IgD-negative memory B cell (primary cell): ENCODE measurements at regions not wholly inside any gene's neighbourhood (a gene's known extent, or its start where the extent isn't known, plus 50 kb on each side); places are given as distances from the start of the nearest gene placed in this dataset.
"Not testable (repeated sequence)": the region's sequence is repeated elsewhere in the genome, so short reads cannot be mapped to it uniquely, and the experiment has no call there.

ENCODE experiments used
- H3K27ac Mint-ChIP-seq, 3 donors: one replicate each; pipeline ENCODE4 v1.8.0; 2020 to 2022; ENCODE audit warnings: mild to moderate bottlenecking in 3 of 3, mixed read lengths in 3 of 3, moderate library complexity in 1 of 3
- H3K27me3 Mint-ChIP-seq: one replicate; pipeline ENCODE4 v1.8.0; 2021; ENCODE audit warnings: mixed read lengths
- H3K36me3 Mint-ChIP-seq: one replicate; pipeline ENCODE4 v1.8.0; 2020; ENCODE audit warnings: mild to moderate bottlenecking, mixed read lengths
- H3K4me1 Mint-ChIP-seq, 3 donors: one replicate each; pipeline ENCODE4 v1.8.0; 2020 to 2022; ENCODE audit warnings: mixed read lengths in 3 of 3, mild to moderate bottlenecking in 1 of 3
- H3K4me3 Mint-ChIP-seq, 4 donors: one replicate each; pipeline ENCODE4 v1.8.0; 2020 to 2022; ENCODE audit warnings: mild to moderate bottlenecking in 4 of 4, mixed read lengths in 4 of 4, moderate library complexity in 3 of 4
- H3K9me3 Mint-ChIP-seq, 3 donors: one replicate each; pipeline ENCODE4 v1.8.0; 2020 to 2021; ENCODE audit warnings: mixed read lengths in 3 of 3, mild to moderate bottlenecking in 1 of 3

DNA sequence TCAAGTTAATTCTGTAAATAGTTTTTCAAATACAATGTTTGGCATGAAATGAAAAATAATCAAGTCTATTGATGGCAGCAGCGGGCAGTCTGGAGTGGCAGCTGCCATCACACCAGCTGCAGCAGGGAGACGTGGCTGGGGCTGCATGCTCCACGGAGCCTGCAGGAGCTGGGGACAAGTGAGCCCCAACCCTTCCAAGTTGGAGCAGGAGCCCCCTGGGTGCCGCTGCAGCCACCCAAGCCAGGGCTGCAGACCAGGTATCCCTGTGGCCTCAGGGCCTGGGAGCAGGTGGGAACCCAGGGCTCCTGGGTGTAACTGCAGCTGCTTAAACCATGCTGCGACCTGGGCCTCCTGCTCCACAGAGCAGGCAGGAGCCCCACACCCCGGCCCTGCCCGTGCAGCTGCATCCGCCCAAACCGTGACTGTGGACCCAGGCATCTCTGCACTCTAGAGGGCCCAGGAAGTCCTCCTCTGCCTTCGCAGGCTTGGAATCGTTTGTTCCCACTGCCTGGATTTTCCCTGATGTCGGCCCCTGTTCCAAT lies 257.4 kb downstream of the PLOD2 start:
- Mint-ChIP-seq H3K27me3 (no peaks in the 10 kb centered on the region), H3K4me1 (peaks cover 0 to under 1% (median 0%) of the 10 kb centered on the region in 3 donors), H3K4me3 (no peak overlapping the region), H3K27ac (no peak overlapping the region), H3K36me3 (no peaks in the 10 kb centered on the region), H3K9me3 (peaks cover 0 to 2% (median 0%) of the 10 kb centered on the region in 3 donors)

DNA sequence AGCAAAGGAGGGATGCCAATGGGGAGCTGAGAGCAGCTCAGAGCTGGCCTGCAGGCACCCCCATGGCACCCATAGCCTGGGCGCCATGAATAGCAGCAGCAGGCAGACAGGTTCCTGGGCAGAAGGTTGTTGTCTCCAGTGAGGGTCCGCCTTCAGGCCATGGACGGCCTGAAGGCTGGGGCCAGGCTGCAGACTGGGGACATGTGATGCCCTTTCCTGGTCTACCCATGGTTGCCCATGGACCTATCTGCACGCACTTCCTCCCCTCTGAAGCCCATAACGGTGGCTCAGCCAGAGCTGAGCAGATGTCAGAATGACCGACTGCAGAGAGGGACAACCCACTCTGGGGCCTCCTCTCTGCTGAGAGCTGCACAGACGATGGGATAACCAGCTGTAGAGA lies 256.8 kb downstream of the PLOD2 start:
- Mint-ChIP-seq H3K4me1 (no peaks in the 10 kb centered on the region), H3K9me3 (peaks cover 0 to 2% (median 0%) of the 10 kb centered on the region in 3 donors), H3K27ac (no peak overlapping the region), H3K4me3 (no peak overlapping the region), H3K36me3 (no peaks in the 10 kb centered on the region), H3K27me3 (no peaks in the 10 kb centered on the region)

GRCh38 chr3:145906301-145906700 lies 254.7 kb downstream of the PLOD2 start:
- Mint-ChIP-seq H3K36me3 (no peaks in the 10 kb centered on the region), H3K27me3 (no peaks in the 10 kb centered on the region), H3K4me3 (no peak overlapping the region), H3K9me3 (peaks cover 0 to 2% (median 0%) of the 10 kb centered on the region in 3 donors), H3K4me1 (no peaks in the 10 kb centered on the region), H3K27ac (no peak overlapping the region)

DNA sequence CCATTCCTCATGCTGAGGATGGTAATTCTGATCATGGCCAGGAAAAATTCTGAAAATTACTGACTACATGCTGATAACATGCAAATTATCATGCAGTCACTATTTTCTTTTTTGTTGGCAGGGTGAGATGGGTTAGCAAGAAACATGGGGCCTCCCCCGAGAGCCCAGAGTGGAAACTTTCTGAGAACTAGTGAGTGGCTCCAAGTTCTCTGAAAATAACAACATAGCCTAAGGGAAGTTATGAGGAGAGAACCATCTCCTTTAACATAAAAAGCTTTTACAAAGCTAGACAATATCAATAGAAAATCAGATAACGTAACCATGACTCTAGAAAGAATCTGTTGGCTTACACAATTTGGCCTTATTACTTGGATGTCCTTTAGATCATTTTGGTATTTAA lies 254.2 kb downstream of the PLOD2 start:
- H3K27ac Mint-ChIP-seq, result no peak overlapping the region
- H3K27me3 Mint-ChIP-seq, result no peaks in the 10 kb centered on the region

GRCh38 chr3:145911016-145911415 lies 250.0 kb downstream of the PLOD2 start:
- H3K27me3 Mint-ChIP-seq, result no peaks in the 10 kb centered on the region
- H3K9me3 Mint-ChIP-seq, result no peaks in the 10 kb centered on the region
- H3K4me1 Mint-ChIP-seq, result no peaks in the 10 kb centered on the region
- H3K27ac Mint-ChIP-seq, result no peak overlapping the region
- no peak overlapping the region for H3K4me3 Mint-ChIP-seq
- no peaks in the 10 kb centered on the region for H3K36me3 Mint-ChIP-seq

More for the DNA sequence above, 254.2 kb downstream of the PLOD2 start:
- Mint-ChIP-seq H3K4me1 (no peaks in the 10 kb centered on the region), H3K4me3 (no peak overlapping the region), H3K9me3 (peaks cover 0 to 2% (median 0%) of the 10 kb centered on the region in 3 donors), H3K36me3 (no peaks in the 10 kb centered on the region)

- no peaks in the 10 kb centered on the region for H3K27me3 Mint-ChIP-seq
- no peak overlapping the region for H3K4me3 Mint-ChIP-seq
- peaks cover 0 to 4% (median 0%) of the 10 kb centered on the region in 3 donors for H3K9me3 Mint-ChIP-seq
- H3K4me1 Mint-ChIP-seq, result no peaks in the 10 kb centered on the region
- H3K36me3 Mint-ChIP-seq, result no peaks in the 10 kb centered on the region
- H3K27ac Mint-ChIP-seq, result no peak overlapping the region
Observed at GRCh38 chr3:145915787-145916186, 245.2 kb downstream of the PLOD2 start.

- H3K27me3 Mint-ChIP-seq, H3K9me3 Mint-ChIP-seq, H3K4me1 Mint-ChIP-seq: not testable (repeated sequence)
Observed at GRCh38 chr3:145927736-145928135, 233.2 kb downstream of the PLOD2 start.

DNA sequence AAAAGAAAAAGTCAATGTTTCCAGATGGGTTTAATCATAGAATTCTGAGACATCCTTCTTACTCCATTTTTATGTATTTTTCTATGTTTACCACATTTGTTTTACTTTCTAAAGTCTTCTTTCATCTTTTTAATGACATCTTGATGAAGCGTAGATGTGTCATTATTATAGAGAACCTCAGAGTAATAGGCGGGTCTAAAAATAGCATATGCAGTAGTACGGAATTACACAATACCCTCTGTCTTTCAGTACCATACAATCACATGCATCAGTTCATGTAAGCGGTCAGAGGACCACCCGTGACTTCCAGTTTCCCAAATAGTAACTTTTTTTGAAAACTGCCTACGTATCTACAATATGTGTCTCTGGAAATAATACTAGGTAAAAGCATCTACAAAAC lies 224.0 kb downstream of the PLOD2 start:
- H3K27me3 Mint-ChIP-seq, result no peaks in the 10 kb centered on the region
- no peaks in the 10 kb centered on the region for H3K36me3 Mint-ChIP-seq
- H3K9me3 Mint-ChIP-seq, result peaks cover 2 to 5% (median 4%) of the 10 kb centered on the region in 3 donors
- no peak overlapping the region for H3K27ac Mint-ChIP-seq
- no peak overlapping the region for H3K4me3 Mint-ChIP-seq
- H3K4me1 Mint-ChIP-seq, result no peaks in the 10 kb centered on the region

More at GRCh38 chr3:145927736-145928135, 233.2 kb downstream of the PLOD2 start:
- not testable (repeated sequence) for H3K27ac Mint-ChIP-seq, H3K4me3 Mint-ChIP-seq, H3K36me3 Mint-ChIP-seq

- no peak overlapping the region for H3K4me3 Mint-ChIP-seq
- H3K36me3 Mint-ChIP-seq, result no peaks in the 10 kb centered on the region
- H3K9me3 Mint-ChIP-seq, result peaks cover 2 to 5% (median 2%) of the 10 kb centered on the region in 3 donors
- no peak overlapping the region for H3K27ac Mint-ChIP-seq
- H3K27me3 Mint-ChIP-seq, result no peaks in the 10 kb centered on the region
- no peaks in the 10 kb centered on the region for H3K4me1 Mint-ChIP-seq
Observed at GRCh38 chr3:145939431-145939830, 221.6 kb downstream of the PLOD2 start.

- no peaks in the 10 kb centered on the region for H3K36me3 Mint-ChIP-seq
- H3K4me3 Mint-ChIP-seq, result no peak overlapping the region
- no peak overlapping the region for H3K27ac Mint-ChIP-seq
- no peaks in the 10 kb centered on the region for H3K27me3 Mint-ChIP-seq
- no peaks in the 10 kb centered on the region for H3K4me1 Mint-ChIP-seq
- peaks cover 0 to 3% (median 1%) of the 10 kb centered on the region in 3 donors for H3K9me3 Mint-ChIP-seq
Observed at GRCh38 chr3:145942052-145942451, 218.9 kb downstream of the PLOD2 start.

- H3K27ac Mint-ChIP-seq, result no peak overlapping the region
- H3K4me1 Mint-ChIP-seq, result no peaks in the 10 kb centered on the region
- no peaks in the 10 kb centered on the region for H3K27me3 Mint-ChIP-seq
- H3K4me3 Mint-ChIP-seq, result no peak overlapping the region
- no peaks in the 10 kb centered on the region for H3K36me3 Mint-ChIP-seq
- peaks cover 1 to 6% (median 3%) of the 10 kb centered on the region in 3 donors for H3K9me3 Mint-ChIP-seq
Observed at GRCh38 chr3:145943952-145944351, 217.0 kb downstream of the PLOD2 start.

DNA sequence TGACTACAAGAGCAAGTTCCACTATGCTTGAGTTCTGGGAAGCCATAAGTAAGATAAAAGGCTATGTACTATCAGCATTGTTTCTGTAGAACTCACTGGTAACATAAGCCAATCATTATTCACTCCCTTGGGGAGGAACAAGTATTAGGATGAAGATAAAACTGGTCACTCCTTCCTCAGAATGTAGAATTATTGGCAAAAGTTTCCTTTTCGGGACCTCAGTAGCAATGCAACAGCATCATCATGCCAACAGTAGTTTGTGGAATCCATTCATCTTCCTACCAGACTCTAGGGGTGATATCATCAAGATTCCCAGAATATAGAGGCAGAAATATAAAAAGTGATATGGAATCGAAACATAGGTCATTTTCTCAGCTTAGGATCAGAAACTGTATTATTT lies 209.5 kb downstream of the PLOD2 start:
- H3K36me3 Mint-ChIP-seq, result no peaks in the 10 kb centered on the region
- no peak overlapping the region for H3K27ac Mint-ChIP-seq
- H3K27me3 Mint-ChIP-seq, result no peaks in the 10 kb centered on the region
- no peaks in the 10 kb centered on the region for H3K4me1 Mint-ChIP-seq
- no peak overlapping the region for H3K4me3 Mint-ChIP-seq
- H3K9me3 Mint-ChIP-seq, result peaks cover 2 to 6% (median 4%) of the 10 kb centered on the region in 3 donors

DNA sequence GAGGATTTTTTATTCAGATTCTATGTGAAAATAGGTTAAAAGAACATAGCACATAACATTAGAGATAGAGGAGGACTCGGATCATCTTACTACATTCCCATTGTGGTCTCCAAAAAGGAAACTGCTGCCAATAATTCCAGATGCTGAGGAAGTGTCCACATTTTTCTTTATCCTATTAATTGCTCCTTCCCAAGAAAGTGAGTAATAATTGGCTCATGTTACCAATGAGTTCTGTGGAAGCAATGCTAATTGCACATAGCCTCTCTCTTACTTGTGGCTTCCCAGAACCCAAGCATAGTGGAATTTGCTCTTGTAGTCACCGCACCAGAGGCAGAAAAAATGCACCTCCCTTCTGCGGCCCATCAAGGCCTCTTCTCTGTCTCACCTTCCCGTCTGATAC lies 208.4 kb downstream of the PLOD2 start:
- Mint-ChIP-seq H3K4me3 (no peak overlapping the region), H3K9me3 (peaks cover 2 to 6% (median 3%) of the 10 kb centered on the region in 3 donors), H3K27me3 (no peaks in the 10 kb centered on the region), H3K27ac (no peak overlapping the region), H3K36me3 (no peaks in the 10 kb centered on the region), H3K4me1 (no peaks in the 10 kb centered on the region)

- no peaks in the 10 kb centered on the region for H3K36me3 Mint-ChIP-seq
- H3K27ac Mint-ChIP-seq, result no peak overlapping the region
- H3K9me3 Mint-ChIP-seq, result peaks cover 2 to 3% (median 3%) of the 10 kb centered on the region in 3 donors
- H3K27me3 Mint-ChIP-seq, result no peaks in the 10 kb centered on the region
- H3K4me1 Mint-ChIP-seq, result no peaks in the 10 kb centered on the region
- H3K4me3 Mint-ChIP-seq, result no peak overlapping the region
Observed at GRCh38 chr3:145953316-145953715, 207.7 kb downstream of the PLOD2 start.

DNA sequence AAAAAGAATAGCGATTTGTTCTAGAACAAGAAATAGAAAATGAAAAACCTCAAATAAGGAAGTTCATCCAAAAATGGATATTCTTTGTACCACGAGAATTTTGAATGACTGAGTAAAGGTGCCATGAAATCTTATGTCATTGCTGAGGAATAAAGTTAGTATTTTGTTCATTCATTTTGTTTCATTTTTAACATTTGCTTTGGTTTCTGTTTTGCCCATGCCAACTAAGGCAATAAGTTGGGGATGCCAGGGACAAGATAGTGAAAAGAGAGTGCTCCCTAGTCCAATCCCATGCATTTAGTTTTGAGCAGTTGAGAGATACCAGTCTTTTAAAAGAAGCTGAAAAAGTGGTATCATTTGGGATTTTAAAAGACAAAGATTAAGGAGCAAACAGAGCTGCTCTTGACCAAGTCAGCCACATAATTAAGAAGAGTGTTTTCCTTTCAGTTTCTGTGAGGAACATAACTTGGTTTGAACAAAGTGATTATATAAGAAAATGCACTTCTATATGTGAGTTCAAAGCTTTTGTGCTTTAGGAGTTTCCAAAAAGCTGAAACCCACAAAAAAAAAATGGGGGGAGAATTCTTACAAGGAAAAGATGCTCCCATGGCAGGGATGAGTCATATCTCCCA lies 201.4 kb downstream of the PLOD2 start:
- Mint-ChIP-seq H3K36me3 (no peaks in the 10 kb centered on the region), H3K4me1 (no peaks in the 10 kb centered on the region), H3K9me3 (no peaks in the 10 kb centered on the region), H3K27ac (no peak overlapping the region), H3K27me3 (no peaks in the 10 kb centered on the region), H3K4me3 (no peak overlapping the region)

DNA sequence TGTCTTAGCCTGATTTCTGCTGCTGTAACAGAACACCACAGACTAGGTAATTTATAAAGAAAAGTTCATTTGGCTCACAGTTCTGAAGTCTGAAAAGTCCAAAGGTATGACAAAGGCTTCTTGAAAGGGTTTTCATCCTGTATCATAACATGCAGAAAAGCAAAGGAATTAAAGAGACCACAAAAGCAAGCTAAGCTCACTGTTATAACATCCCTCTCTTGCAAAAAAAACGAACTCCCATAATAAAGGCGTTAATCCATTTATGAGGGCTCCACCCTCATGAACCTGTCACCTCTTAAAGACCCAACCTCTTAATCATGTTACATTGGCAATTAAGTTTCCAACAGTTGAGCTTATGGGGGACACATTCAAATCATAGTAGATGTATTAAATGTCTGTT lies 197.9 kb downstream of the PLOD2 start:
- Mint-ChIP-seq H3K4me1 (no peaks in the 10 kb centered on the region), H3K27me3 (no peaks in the 10 kb centered on the region), H3K36me3 (no peaks in the 10 kb centered on the region), H3K4me3 (no peak overlapping the region), H3K27ac (no peak overlapping the region), H3K9me3 (peaks cover 0 to 3% (median 0%) of the 10 kb centered on the region in 3 donors)
